NCI-H446 treated with DMSO at 0.1 percent for 48 hours (cell line): ENCODE measurements at regions not wholly inside any gene's neighbourhood (a gene's known extent, or its start where the extent isn't known, plus 50 kb on each side); places are given as distances from the start of the nearest gene placed in this dataset.
"Not testable (repeated sequence)": the region's sequence is repeated elsewhere in the genome, so short reads cannot be mapped to it uniquely, and the experiment has no call there.

Experiments used
- DNase-seq: peaks from one replicate; lab custom pipeline; 2025; lab: John Stamatoyannopoulos, UW

DNA sequence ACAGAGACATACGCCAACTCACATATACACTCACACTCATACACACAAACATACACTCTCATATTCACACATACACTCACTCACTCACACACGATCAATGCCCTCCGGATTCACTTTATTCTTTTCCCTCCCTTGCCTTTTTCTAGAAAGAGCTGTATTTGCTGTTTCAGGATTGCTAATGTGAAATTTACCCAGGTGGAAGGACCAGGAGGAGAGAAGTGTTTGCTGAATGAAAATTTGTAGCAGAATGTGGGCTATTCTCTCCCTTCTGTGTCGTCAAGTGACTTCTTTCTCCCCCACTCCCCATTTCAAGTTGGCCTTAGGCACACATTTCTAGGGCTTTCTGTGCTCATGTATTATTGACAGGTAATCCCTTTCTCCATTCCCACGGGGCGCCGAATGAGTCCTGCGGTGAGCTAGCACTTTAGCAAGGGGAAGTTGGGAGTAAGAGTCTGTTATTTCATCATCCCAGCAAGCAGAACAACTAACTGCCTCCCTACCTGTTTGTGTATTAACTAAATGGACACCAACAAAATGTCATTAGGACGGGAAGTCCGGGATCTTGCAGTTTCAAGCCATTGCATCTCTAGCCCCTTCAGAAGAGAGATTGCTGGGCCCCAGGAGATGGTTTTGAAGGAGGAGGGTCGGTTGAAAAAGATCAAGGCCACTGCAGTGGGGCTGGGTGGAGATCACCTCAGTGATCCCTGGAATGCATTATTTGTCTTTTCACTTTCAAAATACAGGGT is 97.1 kb upstream of the TAF11L2 start:
- DNase-seq, result no peak

DNA sequence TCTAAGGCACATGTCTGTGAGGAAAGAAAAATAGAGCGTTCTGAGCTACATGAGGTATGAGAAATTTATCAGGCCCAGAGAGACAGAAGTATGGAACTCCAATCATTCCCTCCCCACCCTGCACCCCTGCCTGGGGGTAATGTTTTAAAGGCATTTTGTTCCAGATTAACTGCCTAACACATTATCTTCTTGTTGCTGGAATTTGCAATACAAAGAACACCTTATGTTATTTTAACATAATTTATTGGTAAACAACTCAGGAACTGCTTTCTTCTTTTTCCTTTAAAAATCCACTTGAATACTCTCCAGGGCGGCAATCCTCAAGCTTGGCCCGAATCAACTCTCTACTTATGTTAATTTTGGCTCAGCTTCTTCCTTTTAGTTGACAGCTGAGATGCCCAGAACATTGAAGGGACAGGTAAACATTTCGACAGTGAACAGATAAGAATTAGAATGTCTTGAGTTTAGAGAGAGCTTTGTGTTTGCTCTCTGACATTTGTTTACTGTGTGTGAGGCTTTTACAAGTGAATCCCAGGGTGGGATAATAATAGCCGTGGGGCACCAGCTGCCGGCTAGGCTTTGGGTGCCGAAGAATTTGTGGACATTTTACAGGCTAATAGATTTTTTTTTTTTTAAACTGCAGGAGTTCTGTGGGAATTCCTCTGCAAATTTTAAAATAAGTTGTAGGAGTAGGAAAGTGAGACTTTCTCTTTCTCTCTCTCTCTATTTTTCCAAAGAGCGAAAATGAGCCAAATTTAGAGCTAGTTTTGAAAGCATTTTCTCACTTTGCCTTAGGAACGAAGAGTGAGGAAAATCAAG is 96.4 kb upstream of the TAF11L2 start:
- no peak for DNase-seq

- no peak for DNase-seq
These were observed 95.5 kb upstream of the TAF11L2 start for GRCh38 chr5:17402289-17403121.

DNA sequence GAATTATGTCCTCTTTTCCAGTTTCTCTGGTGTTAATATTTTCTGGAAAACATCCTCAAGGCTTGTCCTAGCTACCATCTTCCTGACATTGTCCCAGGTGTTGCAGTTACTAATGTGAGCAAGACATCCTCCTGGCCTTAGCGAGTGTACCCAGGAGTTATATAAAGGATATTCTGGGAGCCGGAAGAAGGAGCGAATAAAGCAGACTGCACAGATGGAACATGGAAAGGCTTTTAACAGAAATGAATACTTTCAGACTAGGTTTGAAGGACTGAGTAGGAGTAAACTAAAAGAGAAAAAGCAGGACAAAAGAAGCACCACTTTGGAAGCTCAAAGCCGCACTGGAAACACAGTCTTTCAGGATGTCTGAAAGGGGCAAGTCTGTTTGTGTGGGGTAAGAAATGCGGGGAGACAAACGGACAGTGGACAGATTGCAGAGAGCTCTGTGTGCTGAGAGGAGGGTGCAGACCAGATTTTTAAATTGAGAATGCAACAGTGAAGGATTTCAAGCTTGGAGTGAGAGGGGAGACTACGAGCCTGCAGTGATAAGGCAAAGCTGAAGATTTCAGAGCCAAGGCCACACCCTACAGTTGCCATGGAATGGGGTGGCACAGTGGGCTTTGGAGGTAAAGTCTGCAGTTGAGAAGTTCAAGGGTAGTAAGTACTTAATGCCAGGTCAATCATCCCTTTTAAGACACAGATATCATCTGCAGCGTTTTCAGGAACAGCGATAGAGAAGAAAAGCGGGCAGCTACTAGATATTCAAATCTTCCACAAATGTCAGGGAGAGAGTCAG is 94.1 kb upstream of the TAF11L2 start:
- DNase-seq, result no peak

GRCh38 chr5:17405976-17406375 is 92.1 kb upstream of the TAF11L2 start:
- DNase-seq, result no peak

DNA sequence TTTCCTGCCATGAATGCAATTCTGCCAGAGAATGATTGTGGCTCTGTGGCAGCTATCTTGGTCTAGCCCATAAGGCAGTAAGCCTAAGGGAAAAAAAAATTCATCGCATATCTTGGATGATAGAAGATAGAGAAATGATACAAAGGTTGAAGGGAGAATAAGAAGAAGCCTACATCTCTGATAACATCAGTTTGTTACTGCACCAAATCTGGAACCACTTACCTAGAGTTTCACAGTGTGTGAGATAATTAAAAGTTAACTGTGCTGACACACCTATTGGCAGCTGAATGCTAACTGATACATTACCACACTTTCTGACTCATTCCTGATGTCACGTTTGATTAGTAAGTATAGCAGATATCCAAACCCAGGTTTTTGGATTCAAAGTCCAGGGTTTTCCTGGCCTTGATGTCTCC is 91.6 kb upstream of the TAF11L2 start:
- DNase-seq, result no peak

DNA sequence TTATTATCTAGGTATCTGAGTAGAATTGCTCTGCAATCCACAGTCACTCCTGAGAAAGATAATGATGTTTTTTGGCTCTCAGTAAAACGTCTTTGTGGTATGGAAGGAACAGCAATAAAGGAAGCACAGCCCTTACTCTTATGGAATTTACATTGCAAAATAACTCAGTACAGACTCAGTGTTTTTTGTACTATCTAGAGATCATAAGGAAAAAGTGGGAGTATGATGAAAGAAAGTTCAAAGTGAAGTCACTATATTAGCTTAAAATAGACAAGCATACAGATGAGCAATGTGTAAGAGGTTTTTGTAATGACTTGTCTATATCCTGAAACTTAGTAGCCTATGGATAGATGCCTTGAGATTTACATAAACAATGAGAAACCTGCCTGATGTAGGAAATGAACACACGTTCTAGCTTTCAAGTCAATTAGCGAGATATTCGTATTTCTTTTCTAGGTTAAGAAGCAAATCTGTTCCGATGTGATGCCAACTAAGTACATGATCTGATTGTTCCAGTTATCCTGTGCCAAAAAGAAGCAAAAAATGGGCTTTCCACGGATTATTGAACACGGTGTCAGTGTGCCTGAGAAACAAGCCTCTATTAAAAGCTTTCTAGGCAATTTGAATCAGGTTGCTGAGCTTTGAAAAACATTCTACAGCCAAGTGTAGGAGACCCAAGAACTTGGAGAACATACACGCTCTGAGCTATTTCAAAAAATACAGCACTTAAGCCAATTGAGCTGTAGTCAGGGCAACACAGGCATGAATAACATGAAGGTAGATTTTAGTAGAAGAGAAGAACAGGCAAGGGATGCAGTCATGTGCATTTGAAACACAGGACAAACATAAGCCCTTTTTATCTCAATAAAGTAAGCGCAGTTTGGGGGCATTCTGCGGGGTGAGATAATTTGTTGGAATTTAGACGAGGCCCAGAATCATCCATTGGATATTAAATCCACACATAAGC is 86.3 kb upstream of the TAF11L2 start:
- peak; percentile 23 for DNase-seq

DNA sequence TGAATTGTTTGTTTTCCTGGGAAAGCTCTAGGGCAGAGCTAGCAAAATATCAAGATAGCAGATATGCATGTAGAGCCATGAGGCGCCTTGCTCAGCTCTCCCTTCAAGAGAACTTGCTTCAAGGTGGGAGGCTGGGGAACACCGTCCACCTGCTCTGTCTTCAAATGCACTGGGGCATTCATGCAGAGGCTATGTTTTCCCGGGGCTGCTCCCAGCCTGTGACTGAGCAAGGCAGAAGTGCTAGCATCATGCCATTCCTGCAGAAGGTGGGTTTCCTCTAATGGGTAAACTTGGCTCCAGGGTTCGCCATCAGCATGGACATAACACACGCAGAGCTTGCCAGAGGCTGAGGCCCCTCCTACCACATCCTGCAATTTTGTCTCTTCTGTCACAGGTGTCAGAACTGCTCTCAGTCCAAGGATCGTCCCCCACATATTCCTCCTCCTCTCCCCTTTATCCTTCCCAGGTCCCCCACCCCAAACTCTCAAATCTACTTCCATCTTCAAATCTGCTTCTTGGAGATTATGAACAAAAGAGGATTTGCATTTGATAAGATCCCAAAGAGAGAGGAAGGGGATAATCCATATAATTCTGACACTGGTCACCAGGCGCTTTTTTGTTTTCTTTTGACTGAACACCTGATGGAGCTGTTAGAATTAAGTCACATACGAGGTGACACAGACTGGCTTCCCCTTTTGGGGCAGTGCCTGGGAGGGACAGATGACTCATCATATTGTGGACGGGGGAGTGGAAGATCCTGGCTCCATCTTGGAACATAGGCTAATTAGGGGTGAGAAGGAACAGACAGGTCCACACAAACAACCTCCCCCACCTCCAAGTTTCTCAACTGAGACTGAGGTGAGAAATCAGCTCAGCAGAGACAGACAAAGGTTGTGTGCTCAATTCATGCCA is 85.0 kb upstream of the TAF11L2 start:
- DNase-seq, result peak; percentile 16

GRCh38 chr5:17413691-17414090 is 84.3 kb upstream of the TAF11L2 start:
- DNase-seq, result no peak

DNA sequence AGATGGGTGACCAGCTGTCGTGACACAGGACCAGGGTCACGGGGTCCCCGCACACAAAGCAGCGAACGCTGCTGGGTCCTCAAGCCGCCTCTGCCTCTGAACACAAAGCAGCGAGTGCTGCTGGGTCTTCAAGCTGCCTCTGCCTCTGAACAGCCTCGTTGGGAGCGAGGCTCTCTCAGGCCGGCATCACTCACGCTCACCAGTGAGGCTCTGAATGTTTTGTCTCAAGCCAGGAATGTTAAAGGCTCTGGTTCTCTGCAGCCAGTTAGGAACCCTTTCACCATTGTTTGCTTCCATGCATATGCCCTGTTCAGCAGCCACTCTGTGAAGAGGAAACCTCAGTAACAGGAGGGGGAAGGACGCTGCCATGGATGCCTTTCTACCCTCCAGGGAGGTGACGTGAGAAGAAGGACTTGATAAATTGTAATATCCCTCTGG is 82.7 kb upstream of the TAF11L2 start:
- DNase-seq, result no peak

DNA sequence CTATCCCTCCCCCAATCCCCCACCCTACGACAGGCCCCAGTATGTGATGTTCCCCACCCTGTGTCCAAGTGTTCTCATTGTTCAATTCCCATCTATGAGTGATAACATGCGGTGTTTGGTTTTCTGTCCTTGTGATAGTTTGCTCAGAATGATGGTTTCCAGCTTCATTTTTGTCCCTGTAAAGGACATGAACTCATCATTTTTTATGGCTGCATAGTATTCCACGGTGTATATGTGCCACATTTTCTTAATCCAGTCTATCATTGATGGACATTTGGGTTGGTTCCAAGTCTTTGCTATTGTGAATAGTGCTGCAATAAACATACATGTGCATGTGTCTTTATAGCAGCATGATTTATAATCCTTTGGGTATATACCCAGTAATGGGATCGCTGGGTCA is 81.7 kb upstream of the TAF11L2 start:
- DNase-seq, result not testable (repeated sequence)

DNA sequence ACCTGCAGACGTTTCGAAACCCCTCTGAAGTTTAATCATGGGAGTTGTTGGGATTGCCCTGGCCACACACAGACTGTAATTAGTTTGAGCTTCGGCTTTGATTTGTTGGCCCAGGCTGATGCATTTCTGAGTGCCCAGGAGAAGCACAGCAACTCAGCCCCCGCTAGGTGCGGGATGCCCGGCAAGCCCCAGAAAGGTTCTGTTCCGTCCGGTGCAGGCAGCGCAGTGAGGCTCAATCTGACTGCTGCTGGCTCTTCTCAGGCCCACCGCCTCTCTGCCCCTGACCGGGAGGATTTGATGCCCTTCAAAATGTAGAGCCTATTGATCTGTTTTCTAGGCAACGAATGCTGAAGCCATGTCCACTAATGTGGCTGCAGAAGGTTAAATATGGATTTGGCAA is 73.4 kb upstream of the TAF11L2 start:
- DNase-seq, result no peak

DNA sequence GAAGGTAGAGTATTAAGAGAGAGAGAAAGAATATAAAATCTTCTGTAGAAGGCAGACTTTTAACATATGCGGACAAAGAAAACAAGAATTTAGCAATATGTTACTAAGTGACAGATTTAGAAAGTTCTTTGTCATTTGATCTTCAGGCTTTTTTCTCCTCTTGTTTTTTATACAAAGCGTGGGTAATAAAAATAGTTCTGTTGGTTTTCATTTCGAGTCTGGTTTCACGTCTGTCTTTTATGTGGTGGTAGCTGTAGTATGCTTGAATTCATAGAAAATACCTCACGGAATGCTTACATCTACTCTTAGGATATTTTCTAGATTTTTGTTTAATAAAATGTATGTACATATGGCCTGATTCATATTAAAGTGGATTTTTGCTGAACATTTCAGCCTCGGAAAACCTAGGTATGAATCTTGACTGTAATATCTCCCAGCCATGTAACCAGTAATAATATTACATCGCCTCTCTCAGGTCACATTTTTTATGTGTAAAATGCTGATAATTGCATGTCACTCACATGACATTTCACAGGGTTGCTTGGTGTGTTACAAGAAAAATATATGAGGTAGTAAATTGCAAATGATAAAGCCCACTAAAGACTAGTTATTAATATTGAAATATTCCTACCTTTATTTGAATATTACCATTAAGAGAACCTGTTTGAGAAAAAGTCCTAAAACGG is 72.5 kb upstream of the TAF11L2 start:
- DNase-seq, result no peak

GRCh38 chr5:17426104-17426749 is 71.8 kb upstream of the TAF11L2 start:
- DNase-seq, result no peak

- DNase-seq, result no peak
These were observed 69.7 kb upstream of the TAF11L2 start for GRCh38 chr5:17428176-17428800.

GRCh38 chr5:17429353-17429752 is 68.7 kb upstream of the TAF11L2 start:
- DNase-seq, result no peak

- DNase-seq, result no peak
These were observed 67.8 kb upstream of the TAF11L2 start for GRCh38 chr5:17430241-17430640.
